GM12874 (cell line): ENCODE measurements at regions not wholly inside any gene's neighbourhood (a gene's known extent, or its start where the extent isn't known, plus 50 kb on each side); places are given as distances from the start of the nearest gene placed in this dataset.

Experiments used
- CTCF ChIP-seq: IDR thresholded peaks from 2 replicates; pipeline ENCODE4 v1.5.1; 2011; ENCODE audit warnings: low read depth, mild to moderate bottlenecking, control low read depth, low read length, moderate library complexity; ENCODE audit not compliant: insufficient read depth

GRCh38 chr5:98069876-98070512 lies 703.5 kb upstream of the RGMB start:
- no peak for TF ChIP-seq CTCF

- TF ChIP-seq CTCF = no peak
These were observed 700.5 kb upstream of the RGMB start for GRCh38 chr5:98072921-98073320.

GRCh38 chr5:98076501-98076900 lies 697.0 kb upstream of the RGMB start:
- no peak for TF ChIP-seq CTCF

GRCh38 chr5:98085593-98085992 lies 687.9 kb upstream of the RGMB start:
- TF ChIP-seq CTCF = no peak

GRCh38 chr5:98095072-98095471 lies 678.4 kb upstream of the RGMB start:
- TF ChIP-seq CTCF = no peak

GRCh38 chr5:98096155-98096554 lies 677.3 kb upstream of the RGMB start:
- TF ChIP-seq CTCF = no peak

- no peak for TF ChIP-seq CTCF
These were observed 673.9 kb upstream of the RGMB start for GRCh38 chr5:98099448-98100105.
